ENCODE measurements at regions not wholly inside any gene's neighbourhood (a gene's known extent, or its start where the extent isn't known, plus 50 kb on each side); places are given as distances from the start of the nearest gene placed in this dataset.

DNA sequence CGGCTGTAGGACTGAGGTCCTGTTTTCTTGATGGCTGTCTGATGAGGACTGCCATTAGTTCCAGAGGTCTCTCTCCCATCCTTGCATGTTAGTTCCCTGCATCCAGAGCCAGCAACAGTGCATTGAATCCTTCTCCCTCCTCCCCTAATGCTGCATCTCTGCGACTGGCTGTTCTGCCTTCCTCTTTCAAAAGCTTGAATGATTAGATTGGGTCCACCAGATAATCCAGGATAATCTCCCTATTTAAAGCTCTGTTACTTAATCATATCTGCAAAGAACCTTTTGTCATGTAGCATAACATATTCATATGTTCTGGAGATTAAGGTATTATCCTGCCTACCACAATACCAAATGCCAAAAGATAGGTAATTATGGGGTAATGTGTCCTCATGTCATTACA is 377.5 kb downstream of the GPATCH2 start:
- TF ChIP-seq, protein P1, sequence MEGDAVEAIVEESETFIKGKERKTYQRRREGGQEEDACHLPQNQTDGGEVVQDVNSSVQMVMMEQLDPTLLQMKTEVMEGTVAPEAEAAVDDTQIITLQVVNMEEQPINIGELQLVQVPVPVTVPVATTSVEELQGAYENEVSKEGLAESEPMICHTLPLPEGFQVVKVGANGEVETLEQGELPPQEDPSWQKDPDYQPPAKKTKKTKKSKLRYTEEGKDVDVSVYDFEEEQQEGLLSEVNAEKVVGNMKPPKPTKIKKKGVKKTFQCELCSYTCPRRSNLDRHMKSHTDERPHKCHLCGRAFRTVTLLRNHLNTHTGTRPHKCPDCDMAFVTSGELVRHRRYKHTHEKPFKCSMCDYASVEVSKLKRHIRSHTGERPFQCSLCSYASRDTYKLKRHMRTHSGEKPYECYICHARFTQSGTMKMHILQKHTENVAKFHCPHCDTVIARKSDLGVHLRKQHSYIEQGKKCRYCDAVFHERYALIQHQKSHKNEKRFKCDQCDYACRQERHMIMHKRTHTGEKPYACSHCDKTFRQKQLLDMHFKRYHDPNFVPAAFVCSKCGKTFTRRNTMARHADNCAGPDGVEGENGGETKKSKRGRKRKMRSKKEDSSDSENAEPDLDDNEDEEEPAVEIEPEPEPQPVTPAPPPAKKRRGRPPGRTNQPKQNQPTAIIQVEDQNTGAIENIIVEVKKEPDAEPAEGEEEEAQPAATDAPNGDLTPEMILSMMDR (IDR thresholded peaks at IDR 0.05): no peak
- ATAC-seq (ENCODE audit: low FRiP score) (no peak), DNase-seq (ENCODE audit: low spot score) (no peak)

DNA sequence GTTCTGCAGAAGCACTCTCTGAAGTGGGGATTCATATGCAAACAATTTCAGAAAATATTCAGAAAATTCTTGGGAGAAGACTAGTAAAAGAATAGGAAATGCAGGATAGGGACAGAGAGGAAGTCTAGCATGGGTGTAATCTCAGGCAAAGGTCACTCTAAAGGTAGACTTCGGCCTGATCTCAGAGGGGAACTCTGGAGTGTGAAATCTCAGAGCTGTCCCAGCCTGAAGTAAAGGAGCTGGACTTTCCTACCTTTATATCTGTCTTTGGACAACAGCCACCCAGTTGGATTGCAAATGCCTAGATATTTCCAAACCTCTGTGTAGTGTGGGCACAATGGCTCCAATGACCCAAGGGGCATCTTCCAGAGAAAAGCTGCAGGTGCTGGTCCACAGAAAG is 379.8 kb downstream of the GPATCH2 start:
- DNase-seq (ENCODE audit: low spot score) (no peak), ATAC-seq (ENCODE audit: low FRiP score) (no peak)
- TF ChIP-seq, protein P1 (IDR thresholded peaks at IDR 0.05): no peak

- TF ChIP-seq, protein P1 (IDR thresholded peaks at IDR 0.05): no peak
- DNase-seq (ENCODE audit: low spot score) (no peak), ATAC-seq (ENCODE audit: low FRiP score) (no peak)
Measured at GRCh38 chr1:217249857-217250256, 381.0 kb downstream of the GPATCH2 start.

GRCh38 chr1:217244971-217245370 is 385.9 kb downstream of the GPATCH2 start:
- ATAC-seq (ENCODE audit: low FRiP score): peak; percentile 55
- TF ChIP-seq, protein P1 (IDR thresholded peaks at IDR 0.05): no peak
- DNase-seq (ENCODE audit: low spot score): no peak

- no peak for ATAC-seq (ENCODE audit: low FRiP score)
- no peak for DNase-seq (ENCODE audit: low spot score)
- TF ChIP-seq, protein P1 (IDR thresholded peaks at IDR 0.05): no peak
Measured at GRCh38 chr1:217240656-217241055, 390.2 kb downstream of the GPATCH2 start.

DNA sequence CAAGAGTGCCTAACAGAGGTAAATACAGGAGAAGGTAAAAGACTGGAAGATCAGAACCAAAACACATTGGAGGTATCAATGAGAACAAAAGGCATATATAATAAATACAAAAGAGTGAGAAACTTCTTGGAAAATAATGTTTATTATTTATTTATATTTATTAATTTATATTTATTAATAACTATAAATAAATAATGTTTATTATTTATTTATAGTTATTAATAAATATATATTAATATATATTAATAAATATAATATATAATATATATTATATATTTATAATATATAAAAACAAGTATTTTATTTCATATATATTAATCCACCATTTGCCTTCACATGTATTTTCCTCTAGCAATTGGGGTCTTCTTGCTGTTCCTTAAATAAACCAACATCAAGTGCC is 391.9 kb downstream of the GPATCH2 start:
- no peak for DNase-seq (ENCODE audit: low spot score)
- TF ChIP-seq, protein P1 (IDR thresholded peaks at IDR 0.05): no peak
- no peak for ATAC-seq (ENCODE audit: low FRiP score)

DNA sequence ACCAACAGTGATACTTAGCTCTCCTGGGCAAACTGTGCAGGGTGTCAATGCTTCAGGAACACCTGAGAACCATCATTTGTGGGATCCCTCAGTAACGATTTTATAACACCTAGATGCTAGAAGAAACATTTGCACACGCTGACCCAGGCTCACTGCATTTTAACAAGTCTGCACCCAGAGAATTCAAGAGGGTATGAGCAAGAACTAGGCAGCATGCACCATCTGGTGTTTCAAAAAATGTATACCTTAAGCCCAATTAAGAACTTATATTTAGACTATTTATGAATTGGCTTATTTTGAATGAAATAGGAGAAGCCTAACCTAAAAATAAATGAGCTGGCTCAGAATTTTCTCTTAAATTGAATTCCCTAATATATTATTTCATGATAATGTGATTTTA is 400.5 kb downstream of the GPATCH2 start:
- DNase-seq (ENCODE audit: low spot score) (no peak), ATAC-seq (ENCODE audit: low FRiP score) (no peak)
- TF ChIP-seq, protein P1 (IDR thresholded peaks at IDR 0.05): no peak

Data from omental fat pad (tissue), 3 donors.